OCI-LY3 (cell line): ENCODE measurements at regions not wholly inside any gene's neighbourhood (a gene's known extent, or its start where the extent isn't known, plus 50 kb on each side); places are given as distances from the start of the nearest gene placed in this dataset.

Experiments used
- H2AFZ ChIP-seq: fragments of 200-600, 300-600 bp; shearing (Covaris generic); 2 replicates; pipeline ENCODE4 v1.6.0; 2014; ENCODE audit warnings: antibody characterized with exemption, low read depth, low read length
- H3K27ac ChIP-seq: fragments of 200-600, 300-600 bp; sonication (generic); 2 replicates; pipeline ENCODE4 v1.5.1; 2014; ENCODE audit warnings: mild to moderate bottlenecking, low read length, moderate library complexity, mixed read lengths
- H3K27me3 ChIP-seq: fragments of 200-600, 300-600 bp; sonication (generic); 2 replicates; pipeline ENCODE4 v1.6.1; 2014; ENCODE audit warnings: low read depth, low read length, mixed read lengths
- H3K36me3 ChIP-seq: fragments of 200-600, 300-600 bp; sonication (generic); replicated peaks from 2 replicates; pipeline ENCODE3; 2014; ENCODE audit warnings: low read depth, low read length, mixed read lengths
- H3K4me1 ChIP-seq: fragments of 300-600, 200-600 bp; sonication (generic); 2 replicates; pipeline ENCODE4 v1.6.1; 2014; ENCODE audit warnings: low read length, mixed read lengths
- H3K4me2 ChIP-seq: fragments of 200-600, 300-600 bp; sonication (generic); 2 replicates; pipeline ENCODE4 v1.6.1; 2014; ENCODE audit warnings: low read length, mixed read lengths
- H3K4me3 ChIP-seq: fragments of 300-600, 200-600 bp; sonication (generic); 2 replicates; pipeline ENCODE4 v1.5.1; 2014; ENCODE audit warnings: antibody characterized with exemption, mild to moderate bottlenecking, low read length, moderate library complexity
- H3K79me2 ChIP-seq: fragments of 300-600, 200-600 bp; shearing (Covaris generic); 2 replicates; pipeline ENCODE4 v1.6.1; 2014; ENCODE audit warnings: mild to moderate bottlenecking, low read length, mixed read lengths
- H3K9ac ChIP-seq: fragments of 300-600, 200-600 bp; shearing (Covaris generic); 2 replicates; pipeline ENCODE4 v1.6.0; 2014; ENCODE audit warnings: mild to moderate bottlenecking, low read length, moderate library complexity
- H3K9me3 ChIP-seq: fragments of 200-600, 300-600 bp; shearing (Covaris generic); 2 replicates; pipeline ENCODE4 v1.6.1; 2014; ENCODE audit warnings: low read length, mixed read lengths; ENCODE audit not compliant: insufficient read depth
- H4K20me1 ChIP-seq: fragments of 200-600, 300-600 bp; sonication (generic); 2 replicates; pipeline ENCODE4 v1.6.1; 2016; ENCODE audit warnings: low read length, mixed read lengths; ENCODE audit not compliant: insufficient read depth
- EZH2phosphoT487 ChIP-seq: fragments of 200-600 bp; shearing (Covaris generic); IDR thresholded peaks from 2 replicates; pipeline ENCODE4 v1.6.1; 2018; ENCODE audit warnings: antibody characterized with exemption, mixed run types, low read depth
- TF ChIP-seq, protein P1 (sequence below): fragments of 200-600, 300-600 bp; sonication (generic); IDR thresholded peaks from 2 replicates; pipeline ENCODE4 v1.5.1; 2014; ENCODE audit warnings: antibody characterized with exemption, low read length, low read depth

GRCh38 chr11:10984742-10985141 lies 126.9 kb upstream of the ZBED5 start:
- Histone ChIP-seq H3K9me3 (no peaks in the 10 kb centered on the region), H4K20me1 (no peaks in the 10 kb centered on the region), H3K27me3 (no peaks in the 10 kb centered on the region), H3K4me3 (no peak overlapping the region), H3K9ac (no peak overlapping the region), H3K4me1 (peaks cover 8% of the 10 kb centered on the region), H3K36me3 (no peaks in the 10 kb centered on the region), H2AFZ (no peak overlapping the region), H3K27ac (no peak overlapping the region), H3K79me2 (no peaks in the 10 kb centered on the region), H3K4me2 (no peak overlapping the region)
- TF ChIP-seq EZH2phosphoT487 = no peak
- TF ChIP-seq, protein P1, sequence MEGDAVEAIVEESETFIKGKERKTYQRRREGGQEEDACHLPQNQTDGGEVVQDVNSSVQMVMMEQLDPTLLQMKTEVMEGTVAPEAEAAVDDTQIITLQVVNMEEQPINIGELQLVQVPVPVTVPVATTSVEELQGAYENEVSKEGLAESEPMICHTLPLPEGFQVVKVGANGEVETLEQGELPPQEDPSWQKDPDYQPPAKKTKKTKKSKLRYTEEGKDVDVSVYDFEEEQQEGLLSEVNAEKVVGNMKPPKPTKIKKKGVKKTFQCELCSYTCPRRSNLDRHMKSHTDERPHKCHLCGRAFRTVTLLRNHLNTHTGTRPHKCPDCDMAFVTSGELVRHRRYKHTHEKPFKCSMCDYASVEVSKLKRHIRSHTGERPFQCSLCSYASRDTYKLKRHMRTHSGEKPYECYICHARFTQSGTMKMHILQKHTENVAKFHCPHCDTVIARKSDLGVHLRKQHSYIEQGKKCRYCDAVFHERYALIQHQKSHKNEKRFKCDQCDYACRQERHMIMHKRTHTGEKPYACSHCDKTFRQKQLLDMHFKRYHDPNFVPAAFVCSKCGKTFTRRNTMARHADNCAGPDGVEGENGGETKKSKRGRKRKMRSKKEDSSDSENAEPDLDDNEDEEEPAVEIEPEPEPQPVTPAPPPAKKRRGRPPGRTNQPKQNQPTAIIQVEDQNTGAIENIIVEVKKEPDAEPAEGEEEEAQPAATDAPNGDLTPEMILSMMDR = no peak

DNA sequence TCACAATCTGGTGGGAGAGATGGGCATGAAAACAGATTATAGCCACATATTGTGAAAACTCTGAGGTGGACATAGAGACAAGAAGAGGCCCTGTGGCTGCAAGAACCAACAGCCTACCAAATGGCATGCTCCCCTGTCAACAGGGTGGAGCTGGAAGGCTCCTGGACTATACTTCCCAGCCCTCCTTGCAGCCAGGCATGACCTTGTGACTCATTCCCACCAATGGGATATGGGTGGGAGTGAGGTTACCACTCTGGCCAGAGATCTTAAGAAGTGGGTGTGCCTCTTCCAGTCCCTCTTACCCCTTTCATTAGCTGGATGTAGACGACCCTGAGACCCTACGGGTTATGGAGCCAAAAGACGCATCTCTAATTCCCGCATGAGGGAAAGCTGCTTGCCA lies 126.4 kb upstream of the ZBED5 start:
- TF ChIP-seq, protein P1 = no peak
- TF ChIP-seq EZH2phosphoT487 = no peak
- H3K9ac ChIP-seq = no peak overlapping the region
- H3K4me2 ChIP-seq = no peak overlapping the region
- H3K27ac ChIP-seq = no peak overlapping the region
- no peak overlapping the region for H2AFZ ChIP-seq
- H3K4me3 ChIP-seq = no peak overlapping the region
- H3K79me2 ChIP-seq = no peaks in the 10 kb centered on the region
- H4K20me1 ChIP-seq = no peaks in the 10 kb centered on the region
- no peaks in the 10 kb centered on the region for H3K36me3 ChIP-seq
- H3K4me1 ChIP-seq = peaks cover 13% of the 10 kb centered on the region
- H3K27me3 ChIP-seq = no peaks in the 10 kb centered on the region
- H3K9me3 ChIP-seq = no peaks in the 10 kb centered on the region

DNA sequence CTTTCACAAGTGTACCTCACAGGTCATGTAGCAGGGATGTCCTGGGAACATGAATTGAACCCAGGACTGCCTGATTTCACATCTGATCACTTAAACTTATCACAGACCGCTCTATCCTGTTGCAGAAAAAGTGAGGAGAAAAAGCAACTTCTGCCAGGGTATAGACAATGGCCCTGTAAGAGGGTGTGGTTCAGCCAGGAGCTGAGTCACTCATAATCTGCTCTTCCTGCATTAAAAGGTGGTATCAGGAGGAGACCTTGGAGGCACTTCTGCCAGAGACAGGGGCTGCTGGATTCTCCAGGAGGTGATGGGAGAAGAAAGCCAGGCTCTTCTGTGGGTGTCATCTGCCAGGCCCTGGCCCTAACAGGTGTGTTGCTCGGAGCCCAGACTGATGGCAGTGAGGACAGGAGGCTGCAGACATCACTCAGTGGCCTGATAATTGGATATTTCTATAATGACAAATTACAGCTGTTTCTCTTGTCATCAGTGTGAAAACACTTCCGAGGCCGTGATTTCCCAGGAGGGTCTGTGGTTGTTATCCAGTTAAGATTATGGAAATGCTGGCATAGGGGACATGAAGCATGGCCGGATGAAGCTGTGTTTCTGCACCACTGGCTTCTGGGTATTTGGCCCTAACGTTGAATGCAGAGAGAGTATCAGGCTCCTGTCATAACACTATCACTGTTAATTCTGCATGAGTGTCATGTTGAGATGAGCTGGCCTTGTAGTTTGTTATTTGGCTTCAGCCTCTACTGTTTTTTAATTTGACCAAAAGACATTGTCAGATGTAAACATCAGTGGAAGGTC lies 125.1 kb upstream of the ZBED5 start:
- Histone ChIP-seq H3K27me3 (no peaks in the 10 kb centered on the region), H3K27ac (no peak overlapping the region), H3K4me1 (peaks cover 27% of the 10 kb centered on the region), H3K36me3 (no peaks in the 10 kb centered on the region), H3K4me3 (no peak overlapping the region), H4K20me1 (no peaks in the 10 kb centered on the region), H3K79me2 (no peaks in the 10 kb centered on the region), H3K9ac (no peak overlapping the region), H3K4me2 (no peak overlapping the region), H3K9me3 (no peaks in the 10 kb centered on the region), H2AFZ (no peak overlapping the region)
- TF ChIP-seq EZH2phosphoT487 = no peak
- TF ChIP-seq, protein P1 = no peak

- Histone ChIP-seq H2AFZ (no peak overlapping the region), H3K4me3 (no peak overlapping the region), H3K79me2 (no peaks in the 10 kb centered on the region), H3K4me2 (peak overlapping the region; percentile 15; the same call in 1 of the 2 replicates), H3K9me3 (no peaks in the 10 kb centered on the region), H3K4me1 (peaks cover 29% of the 10 kb centered on the region), H3K27ac (no peak overlapping the region), H3K9ac (no peak overlapping the region), H3K36me3 (no peaks in the 10 kb centered on the region), H3K27me3 (no peaks in the 10 kb centered on the region), H4K20me1 (no peaks in the 10 kb centered on the region)
- TF ChIP-seq EZH2phosphoT487 = no peak
- TF ChIP-seq, protein P1 = no peak
These were observed 121.7 kb upstream of the ZBED5 start for GRCh38 chr11:10979529-10979928.
